Peyer's patch (tissue), 4 donors: ENCODE measurements at regions not wholly inside any gene's neighbourhood (a gene's known extent, or its start where the extent isn't known, plus 50 kb on each side); places are given as distances from the start of the nearest gene placed in this dataset.

Experiments
- DNase-seq, 3 donors: peaks; one replicate each; pipeline ENCODE4 v3.0.0-alpha.2; 2017 to 2019
- H3K27ac ChIP-seq, 4 donors: fragments of 200-600 bp; sonication (generic); one replicate each; pipeline ENCODE4 v1.5.1; 2016 to 2019
- H3K27me3 ChIP-seq, 2 donors: fragments of 200-600 bp; sonication (generic); one replicate each; pipeline ENCODE4 v1.5.1; 2019
- H3K36me3 ChIP-seq, 3 donors: fragments of 200-600 bp; sonication (generic); one replicate each; pipeline ENCODE4 v1.5.1; 2016 to 2019
- H3K4me1 ChIP-seq, 4 donors: fragments of 200-600 bp; sonication (generic); one replicate each; pipeline ENCODE4 v1.5.1; 2016 to 2019
- H3K4me3 ChIP-seq, 4 donors: fragments of 200-600 bp; sonication (generic); 1 replicate in 3 of 4; 2 replicates in 1 of 4; pipeline ENCODE4 v1.5.1; 2016 to 2019; ENCODE audit warnings: mild to moderate bottlenecking in 1 of 4
- H3K9me3 ChIP-seq, 4 donors: fragments of 200-600 bp; sonication (generic); one replicate each; pipeline ENCODE4 v1.5.1; 2016 to 2019; ENCODE audit warnings: mild to moderate bottlenecking in 1 of 4
- POLR2A ChIP-seq, 2 donors: fragments of 450-650 bp; IDR thresholded peaks; one replicate each; pipeline ENCODE4 v1.5.1; 2017; ENCODE audit warnings: antibody characterized with exemption in 2 of 2, mild to moderate bottlenecking in 2 of 2, moderate library complexity in 2 of 2
- TF ChIP-seq, protein P1 (sequence below), 6 experiments: fragments of 450-650 bp in 4 of 6; fragments of 200-600 bp in 2 of 6; sonication (generic) in 1 of 6; IDR thresholded peaks; one replicate each; pipeline ENCODE4 v1.5.1; 2017 to 2019; ENCODE audit warnings: antibody characterized with exemption in 6 of 6, mild to moderate bottlenecking in 3 of 6, moderate library complexity in 1 of 6

DNA sequence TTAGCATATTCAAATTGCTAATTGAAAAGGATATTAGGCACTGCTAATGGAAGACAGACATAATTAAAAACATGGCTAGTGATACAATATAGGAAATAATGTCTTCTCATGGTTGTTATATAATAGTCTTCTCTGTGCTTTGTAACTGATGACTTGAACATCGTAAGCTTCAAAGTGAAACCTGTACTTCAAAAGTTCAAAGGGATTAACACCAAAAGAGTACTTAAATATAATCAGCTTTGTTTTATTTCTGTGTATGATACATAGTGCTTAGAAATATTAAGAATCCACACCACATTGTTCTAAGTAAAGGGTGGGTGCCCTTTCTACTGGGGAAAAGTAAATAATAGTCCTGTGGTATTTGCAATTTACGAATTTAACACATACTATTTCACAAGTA is 75.4 kb upstream of the ITGA1 start:
- TF ChIP-seq, protein P1, sequence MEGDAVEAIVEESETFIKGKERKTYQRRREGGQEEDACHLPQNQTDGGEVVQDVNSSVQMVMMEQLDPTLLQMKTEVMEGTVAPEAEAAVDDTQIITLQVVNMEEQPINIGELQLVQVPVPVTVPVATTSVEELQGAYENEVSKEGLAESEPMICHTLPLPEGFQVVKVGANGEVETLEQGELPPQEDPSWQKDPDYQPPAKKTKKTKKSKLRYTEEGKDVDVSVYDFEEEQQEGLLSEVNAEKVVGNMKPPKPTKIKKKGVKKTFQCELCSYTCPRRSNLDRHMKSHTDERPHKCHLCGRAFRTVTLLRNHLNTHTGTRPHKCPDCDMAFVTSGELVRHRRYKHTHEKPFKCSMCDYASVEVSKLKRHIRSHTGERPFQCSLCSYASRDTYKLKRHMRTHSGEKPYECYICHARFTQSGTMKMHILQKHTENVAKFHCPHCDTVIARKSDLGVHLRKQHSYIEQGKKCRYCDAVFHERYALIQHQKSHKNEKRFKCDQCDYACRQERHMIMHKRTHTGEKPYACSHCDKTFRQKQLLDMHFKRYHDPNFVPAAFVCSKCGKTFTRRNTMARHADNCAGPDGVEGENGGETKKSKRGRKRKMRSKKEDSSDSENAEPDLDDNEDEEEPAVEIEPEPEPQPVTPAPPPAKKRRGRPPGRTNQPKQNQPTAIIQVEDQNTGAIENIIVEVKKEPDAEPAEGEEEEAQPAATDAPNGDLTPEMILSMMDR (IDR thresholded peaks at IDR 0.05) = no peak
- TF ChIP-seq POLR2A (IDR thresholded peaks at IDR 0.05) = no peak
- Histone ChIP-seq H3K9me3 (no peaks in the 10 kb centered on the region), H3K27me3 (no peaks in the 10 kb centered on the region)

DNA sequence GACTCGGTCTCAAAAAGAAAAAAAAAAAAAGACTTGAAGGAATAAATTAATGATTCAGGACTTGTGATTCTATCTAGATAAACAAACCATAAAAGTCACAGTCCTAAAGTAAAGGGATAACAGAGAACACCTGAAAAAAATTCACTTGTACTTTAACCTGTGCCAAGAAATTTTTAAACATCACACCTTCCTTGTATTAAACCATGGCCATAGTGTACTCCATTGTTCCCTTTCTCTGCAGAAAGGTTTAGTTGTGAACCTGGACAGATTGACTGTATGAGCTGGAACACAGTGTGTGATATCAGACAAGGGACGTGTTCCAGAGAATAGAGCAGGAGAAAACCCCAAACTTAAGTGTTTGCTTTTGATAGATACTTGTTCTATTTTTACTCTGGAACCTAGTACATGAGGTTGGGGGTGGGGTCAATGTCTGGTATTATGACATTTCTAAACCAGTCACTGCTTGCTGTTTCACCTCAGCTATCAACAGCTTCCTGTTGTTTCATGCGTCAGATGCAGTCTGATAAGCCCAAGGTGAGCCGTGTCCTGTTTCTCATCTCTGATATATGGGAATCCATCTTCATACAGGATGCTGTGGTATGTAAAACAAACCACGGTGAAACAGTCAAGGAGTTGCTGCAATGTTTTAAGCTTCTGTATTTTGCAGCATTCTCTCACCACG is 62.5 kb upstream of the ITGA1 start:
- Histone ChIP-seq H3K4me1 (peaks cover 0 to 37% (median 10%) of the 10 kb centered on the region in 4 donors), H3K27ac (peak overlapping the region; percentile 51 to 73 (median 64)), H3K9me3 (no peaks in the 10 kb centered on the region), H3K4me3 (no peak overlapping the region), H3K27me3 (no peaks in the 10 kb centered on the region), H3K36me3 (no peaks in the 10 kb centered on the region)
- TF ChIP-seq POLR2A (IDR thresholded peaks at IDR 0.05) = no peak
- TF ChIP-seq, protein P1 (IDR thresholded peaks at IDR 0.05) = no peak
- DNase-seq = peak in 2 of 3 donors; percentile 61 to 83

More for the DNA sequence above, 75.4 kb upstream of the ITGA1 start:
- no peaks in the 10 kb centered on the region for H3K36me3 ChIP-seq
- no peak overlapping the region for H3K27ac ChIP-seq
- DNase-seq = no peak
- no peak overlapping the region for H3K4me3 ChIP-seq
- peaks cover 0 to 19% (median 2%) of the 10 kb centered on the region in 4 donors for H3K4me1 ChIP-seq

DNA sequence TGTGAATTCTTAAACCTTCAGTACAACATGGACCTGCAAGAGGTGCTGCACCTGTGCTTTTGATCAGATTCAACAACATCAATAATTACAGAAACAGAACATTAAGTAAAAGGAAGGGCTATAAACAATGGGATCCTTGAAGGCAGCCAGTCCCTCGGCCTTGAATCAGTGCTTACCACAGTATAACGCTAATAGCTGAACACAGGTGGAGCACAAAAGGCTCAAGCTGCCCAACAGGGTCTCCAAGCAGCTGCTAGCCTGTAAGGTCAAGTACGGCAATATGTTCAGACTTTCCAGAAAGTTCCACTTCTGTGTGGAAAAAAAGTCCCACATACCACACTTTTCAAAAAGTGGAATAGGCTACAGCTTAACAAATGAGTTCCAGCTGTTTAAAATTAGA is 61.9 kb upstream of the ITGA1 start:
- Histone ChIP-seq H3K27ac (peak overlapping the region; percentile 16 to 73 (median 62)), H3K4me3 (no peak overlapping the region), H3K27me3 (no peaks in the 10 kb centered on the region), H3K4me1 (peaks cover 0 to 37% (median 10%) of the 10 kb centered on the region in 4 donors), H3K36me3 (no peaks in the 10 kb centered on the region), H3K9me3 (peaks cover 0 to 2% (median 0%) of the 10 kb centered on the region in 4 donors)
- peak in 2 of 3 donors; percentile 16 to 57 for DNase-seq
- no peak for TF ChIP-seq POLR2A (IDR thresholded peaks at IDR 0.05)
- TF ChIP-seq, protein P1 (IDR thresholded peaks at IDR 0.05) = no peak

DNA sequence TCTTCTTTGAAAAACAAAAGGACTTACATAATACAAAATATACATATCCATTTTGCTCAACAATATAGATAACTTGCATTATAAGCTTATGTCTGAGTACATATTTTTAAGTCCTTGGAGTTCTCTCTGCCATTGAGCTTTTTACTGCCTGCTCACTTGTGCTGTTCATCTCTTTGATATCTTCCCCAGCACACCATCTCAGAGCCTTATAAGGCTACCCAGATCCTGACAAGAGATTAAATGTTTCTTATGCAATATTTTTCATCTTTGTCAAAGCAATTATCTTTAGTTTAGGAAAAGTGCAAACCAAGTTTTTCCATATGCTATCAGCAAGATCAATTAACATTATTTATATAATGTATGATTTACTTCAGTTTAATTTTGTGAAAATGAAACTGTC is 60.7 kb upstream of the ITGA1 start:
- no peaks in the 10 kb centered on the region for H3K36me3 ChIP-seq
- TF ChIP-seq, protein P1 (IDR thresholded peaks at IDR 0.05) = no peak
- TF ChIP-seq POLR2A (IDR thresholded peaks at IDR 0.05) = no peak
- H3K27me3 ChIP-seq = no peaks in the 10 kb centered on the region
- peaks cover 0 to 37% (median 10%) of the 10 kb centered on the region in 4 donors for H3K4me1 ChIP-seq
- peak overlapping the region in 3 of 4 donors; percentile 11 to 73 (median 51) for H3K27ac ChIP-seq
- H3K9me3 ChIP-seq = peaks cover 0 to 4% (median 0%) of the 10 kb centered on the region in 4 donors
- DNase-seq = no peak
- no peak overlapping the region for H3K4me3 ChIP-seq

DNA sequence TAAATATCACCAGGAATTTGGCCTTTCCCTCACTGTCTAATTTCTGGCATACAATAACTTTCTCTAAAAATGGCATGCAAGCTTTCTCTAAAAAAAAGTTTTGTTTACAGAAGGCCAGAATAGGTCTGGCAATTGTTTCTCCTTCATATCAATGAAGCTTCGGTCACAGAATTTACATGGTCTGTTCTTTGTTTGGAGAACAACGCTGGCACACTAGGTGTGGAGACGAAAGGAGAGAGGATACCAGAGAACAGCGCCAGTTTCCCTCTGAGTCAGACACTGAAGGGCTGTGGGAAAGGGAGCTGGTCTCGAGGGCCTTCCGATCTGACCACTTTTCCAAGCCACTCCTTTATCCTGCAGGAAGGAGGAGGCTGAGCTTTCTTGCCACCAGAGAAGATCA is 60.1 kb upstream of the ITGA1 start:
- H3K27ac ChIP-seq = peak overlapping the region; percentile 26 to 48 (median 38)
- DNase-seq = no peak
- H3K9me3 ChIP-seq = peaks cover 0 to 4% (median 0%) of the 10 kb centered on the region in 4 donors

DNA sequence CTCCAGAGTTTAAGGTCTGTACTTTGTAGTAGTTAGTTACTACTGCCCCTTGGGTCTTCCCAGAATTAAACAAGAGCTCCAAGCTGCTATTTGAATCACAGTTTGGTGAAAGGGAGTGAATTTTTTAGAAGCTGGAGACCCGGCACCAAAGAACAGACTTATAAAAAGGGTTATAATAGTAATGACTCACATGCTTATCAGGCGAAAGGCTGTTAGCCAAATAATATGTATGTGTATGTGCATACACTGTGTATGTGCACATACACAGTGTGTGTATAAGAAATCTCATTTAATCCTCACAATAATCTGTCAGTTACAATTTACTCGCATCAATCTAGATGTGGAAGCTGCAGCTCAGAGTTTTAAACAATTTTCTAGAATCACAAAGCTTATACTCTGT is 59.5 kb upstream of the ITGA1 start:
- Histone ChIP-seq H3K4me3 (no peak overlapping the region), H3K9me3 (peaks cover 0 to 4% (median 0%) of the 10 kb centered on the region in 4 donors), H3K27ac (peak overlapping the region in 3 of 4 donors; percentile 26 to 48 (median 48)), H3K27me3 (no peaks in the 10 kb centered on the region), H3K36me3 (no peaks in the 10 kb centered on the region), H3K4me1 (peaks cover 0 to 37% (median 10%) of the 10 kb centered on the region in 4 donors)
- TF ChIP-seq, protein P1 (IDR thresholded peaks at IDR 0.05) = no peak
- TF ChIP-seq POLR2A (IDR thresholded peaks at IDR 0.05) = no peak
- DNase-seq = no peak

More for the DNA sequence above, 60.1 kb upstream of the ITGA1 start:
- Histone ChIP-seq H3K4me3 (no peak overlapping the region), H3K27me3 (no peaks in the 10 kb centered on the region), H3K4me1 (peaks cover 0 to 37% (median 10%) of the 10 kb centered on the region in 4 donors), H3K36me3 (no peaks in the 10 kb centered on the region)
- TF ChIP-seq POLR2A (IDR thresholded peaks at IDR 0.05) = no peak
